ENCODE measurements at regions not wholly inside any gene's neighbourhood (a gene's known extent, or its start where the extent isn't known, plus 50 kb on each side); places are given as distances from the start of the nearest gene placed in this dataset.

- DNase-seq (no peak), ATAC-seq (no peak)
- H3K4me1 Mint-ChIP-seq = no peaks in the 10 kb centered on the region
- H3K27me3 Mint-ChIP-seq = no peaks in the 10 kb centered on the region
- no peak overlapping the region for H3K4me3 Mint-ChIP-seq
- H3K27ac Mint-ChIP-seq = no peak overlapping the region
- CTCF ChIA-PET = no interaction called here
- no peaks in the 10 kb centered on the region for H3K36me3 Mint-ChIP-seq
- peaks cover 2% of the 10 kb centered on the region for H3K9me3 Mint-ChIP-seq (ENCODE audit: low read depth)
Measured at GRCh38 chr5:124140060-124140459, 606.4 kb downstream of the ZNF608 start.

- no peak for DNase-seq
- no peaks in the 10 kb centered on the region for H3K27me3 Mint-ChIP-seq
- no peaks in the 10 kb centered on the region for H3K4me1 Mint-ChIP-seq
- H3K4me3 Mint-ChIP-seq = no peak overlapping the region
- ATAC-seq = no peak
- H3K9me3 Mint-ChIP-seq (ENCODE audit: low read depth) = peaks cover 2% of the 10 kb centered on the region
- no peaks in the 10 kb centered on the region for H3K36me3 Mint-ChIP-seq
- H3K27ac Mint-ChIP-seq = no peak overlapping the region
- CTCF ChIA-PET = no interaction called here
Measured at GRCh38 chr5:124139477-124139876, 607.0 kb downstream of the ZNF608 start.

- Mint-ChIP-seq H3K27me3 (no peaks in the 10 kb centered on the region), H3K27ac (no peak overlapping the region), H3K9me3 (ENCODE audit: low read depth) (peaks cover 2% of the 10 kb centered on the region), H3K4me3 (no peak overlapping the region), H3K4me1 (no peaks in the 10 kb centered on the region), H3K36me3 (no peaks in the 10 kb centered on the region)
- ATAC-seq = no peak
- CTCF ChIA-PET = no interaction called here
- DNase-seq = no peak
Measured at GRCh38 chr5:124136609-124137008, 609.8 kb downstream of the ZNF608 start.

GRCh38 chr5:124134941-124135340, 611.5 kb downstream of the ZNF608 start:
- H3K4me3 Mint-ChIP-seq = no peak overlapping the region
- H3K27ac Mint-ChIP-seq = no peak overlapping the region
- H3K27me3 Mint-ChIP-seq = no peaks in the 10 kb centered on the region
- ATAC-seq = no peak
- no peaks in the 10 kb centered on the region for H3K4me1 Mint-ChIP-seq
- no peak for DNase-seq
- no peaks in the 10 kb centered on the region for H3K9me3 Mint-ChIP-seq (ENCODE audit: low read depth)
- no peaks in the 10 kb centered on the region for H3K36me3 Mint-ChIP-seq
- CTCF ChIA-PET = no interaction called here

GRCh38 chr5:124133406-124133805, 613.0 kb downstream of the ZNF608 start:
- CTCF ChIA-PET = no interaction called here
- H3K36me3 Mint-ChIP-seq = no peaks in the 10 kb centered on the region
- H3K4me3 Mint-ChIP-seq = no peak overlapping the region
- no peak for DNase-seq
- no peak overlapping the region for H3K27ac Mint-ChIP-seq
- no peaks in the 10 kb centered on the region for H3K9me3 Mint-ChIP-seq (ENCODE audit: low read depth)
- no peak for ATAC-seq
- no peaks in the 10 kb centered on the region for H3K4me1 Mint-ChIP-seq
- H3K27me3 Mint-ChIP-seq = no peaks in the 10 kb centered on the region

GRCh38 chr5:124132843-124133242, 613.6 kb downstream of the ZNF608 start:
- H3K9me3 Mint-ChIP-seq (ENCODE audit: low read depth) = no peaks in the 10 kb centered on the region
- H3K36me3 Mint-ChIP-seq = no peaks in the 10 kb centered on the region
- no peak overlapping the region for H3K27ac Mint-ChIP-seq
- CTCF ChIA-PET = no interaction called here
- H3K4me1 Mint-ChIP-seq = no peaks in the 10 kb centered on the region
- no peaks in the 10 kb centered on the region for H3K27me3 Mint-ChIP-seq
- H3K4me3 Mint-ChIP-seq = no peak overlapping the region
- DNase-seq (no peak), ATAC-seq (no peak)

- DNase-seq (no peak), ATAC-seq (no peak)
- CTCF ChIA-PET = no interaction called here
- Mint-ChIP-seq H3K9me3 (ENCODE audit: low read depth) (no peaks in the 10 kb centered on the region), H3K4me3 (no peak overlapping the region), H3K36me3 (no peaks in the 10 kb centered on the region), H3K4me1 (no peaks in the 10 kb centered on the region), H3K27me3 (no peaks in the 10 kb centered on the region), H3K27ac (no peak overlapping the region)
Measured at GRCh38 chr5:124131466-124131865, 615.0 kb downstream of the ZNF608 start.

- Mint-ChIP-seq H3K4me1 (no peaks in the 10 kb centered on the region), H3K9me3 (ENCODE audit: low read depth) (no peaks in the 10 kb centered on the region), H3K27ac (no peak overlapping the region), H3K27me3 (no peaks in the 10 kb centered on the region), H3K36me3 (no peaks in the 10 kb centered on the region), H3K4me3 (no peak overlapping the region)
- ATAC-seq (no peak), DNase-seq (no peak)
- CTCF ChIA-PET = no interaction called here
Measured at GRCh38 chr5:124130816-124131215, 615.6 kb downstream of the ZNF608 start.

GRCh38 chr5:124128867-124129266, 616.9 kb downstream of the CSNK1G3 start:
- Mint-ChIP-seq H3K9me3 (ENCODE audit: low read depth) (no peaks in the 10 kb centered on the region), H3K27ac (no peak overlapping the region), H3K4me1 (no peaks in the 10 kb centered on the region), H3K36me3 (no peaks in the 10 kb centered on the region), H3K4me3 (no peak overlapping the region), H3K27me3 (no peaks in the 10 kb centered on the region)
- CTCF ChIA-PET = no interaction called here
- DNase-seq = no peak
- no peak for ATAC-seq

- Mint-ChIP-seq H3K27ac (no peak overlapping the region), H3K36me3 (no peaks in the 10 kb centered on the region), H3K4me1 (no peaks in the 10 kb centered on the region), H3K4me3 (no peak overlapping the region), H3K27me3 (no peaks in the 10 kb centered on the region), H3K9me3 (ENCODE audit: low read depth) (no peaks in the 10 kb centered on the region)
- DNase-seq (no peak), ATAC-seq (no peak)
- CTCF ChIA-PET = no interaction called here
Measured at GRCh38 chr5:124126504-124127217, 614.7 kb downstream of the CSNK1G3 start.

- DNase-seq (no peak), ATAC-seq (no peak)
- Mint-ChIP-seq H3K4me3 (no peak overlapping the region), H3K27me3 (no peaks in the 10 kb centered on the region), H3K36me3 (no peaks in the 10 kb centered on the region), H3K27ac (no peak overlapping the region), H3K9me3 (ENCODE audit: low read depth) (no peaks in the 10 kb centered on the region), H3K4me1 (no peaks in the 10 kb centered on the region)
- CTCF ChIA-PET = interaction anchor here (0.5 kb wide), 1 partner anchor 454 kb away, joined by 3 read pairs; no protein-coding TSS in a partner anchor
Measured at GRCh38 chr5:124124711-124125229, 612.8 kb downstream of the CSNK1G3 start.

- CTCF ChIA-PET = no interaction called here
- Mint-ChIP-seq H3K4me3 (no peak overlapping the region), H3K36me3 (no peaks in the 10 kb centered on the region), H3K9me3 (ENCODE audit: low read depth) (peaks cover 4% of the 10 kb centered on the region), H3K4me1 (no peaks in the 10 kb centered on the region), H3K27ac (no peak overlapping the region), H3K27me3 (no peaks in the 10 kb centered on the region)
- no peak for ATAC-seq
- DNase-seq = no peak
Measured at GRCh38 chr5:124121198-124121597, 609.2 kb downstream of the CSNK1G3 start.

GRCh38 chr5:124114911-124115310, 602.9 kb downstream of the CSNK1G3 start:
- no peak for ATAC-seq
- CTCF ChIA-PET = no interaction called here
- H3K4me3 Mint-ChIP-seq = no peak overlapping the region

GRCh38 chr5:124111886-124112285, 599.9 kb downstream of the CSNK1G3 start:
- CTCF ChIA-PET = no interaction called here
- no peaks in the 10 kb centered on the region for H3K4me1 Mint-ChIP-seq
- no peaks in the 10 kb centered on the region for H3K36me3 Mint-ChIP-seq
- H3K27ac Mint-ChIP-seq = no peak overlapping the region
- H3K4me3 Mint-ChIP-seq = no peak overlapping the region
- no peak for DNase-seq
- H3K27me3 Mint-ChIP-seq = no peaks in the 10 kb centered on the region
- H3K9me3 Mint-ChIP-seq (ENCODE audit: low read depth) = no peaks in the 10 kb centered on the region
- ATAC-seq = no peak

More at GRCh38 chr5:124114911-124115310, 602.9 kb downstream of the CSNK1G3 start:
- Mint-ChIP-seq H3K4me1 (no peaks in the 10 kb centered on the region), H3K9me3 (ENCODE audit: low read depth) (peaks cover 4% of the 10 kb centered on the region), H3K27ac (no peak overlapping the region), H3K27me3 (no peaks in the 10 kb centered on the region), H3K36me3 (no peaks in the 10 kb centered on the region)
- no peak for DNase-seq
